PC-9 (cell line): ENCODE measurements at regions not wholly inside any gene's neighbourhood (a gene's known extent, or its start where the extent isn't known, plus 50 kb on each side); places are given as distances from the start of the nearest gene placed in this dataset.

Experiments
- BruUV-seq: library from RNA; stranded (reverse); fragments of 400-500 nt; replicated peaks from 2 replicates; lab custom pipeline; 2021; lab: Mats Ljungman, UMichigan
- CTCF ChIA-PET: fragments of 300-600 bp; sonication (Branson Sonifier 250); formaldehyde crosslinking; loops from one replicate; lab custom pipeline; 2022; ENCODE audit warnings: antibody characterized with exemption; lab: Charles Lee
- POLR2A ChIA-PET: fragments of 300-600 bp; sonication (Branson Sonifier 250); formaldehyde crosslinking; loops from one replicate; lab custom pipeline; 2022; ENCODE audit warnings: antibody characterized with exemption; ENCODE audit not compliant: unreplicated experiment; lab: Charles Lee
- DNase-seq, 2 experiments: peaks; one replicate each; pipeline versions ENCODE4 v3.0.0 to v3.0.0-alpha.2; 2015 to 2022; ENCODE audit warnings: mixed read lengths in 1 of 2
- H2AFZ ChIP-seq: fragments of 200-600 bp; sonication (generic); 2 replicates; pipeline ENCODE4 v1.8.1; 2017; ENCODE audit warnings: antibody characterized with exemption
- H3F3A ChIP-seq: fragments of 200-600 bp; sonication (generic); 2 replicates; pipeline ENCODE4 v1.8.1; 2017; ENCODE audit warnings: antibody characterized with exemption, mild to moderate bottlenecking, low read depth; ENCODE audit not compliant: insufficient read depth
- H3K27ac ChIP-seq: fragments of 200-600 bp; sonication (generic); 2 replicates; pipeline ENCODE4 v1.6.1; 2016; ENCODE audit warnings: mixed run types
- H3K27me3 ChIP-seq: fragments of 200-600 bp; sonication (generic); 2 replicates; pipeline ENCODE4 v1.6.1; 2016; ENCODE audit warnings: low read depth, mixed run types; ENCODE audit not compliant: insufficient read depth
- H3K36me3 ChIP-seq: fragments of 200-600 bp; sonication (generic); 2 replicates; pipeline ENCODE4 v1.6.1; 2016; ENCODE audit warnings: low read depth, mixed run types
- H3K4me1 ChIP-seq: fragments of 200-600 bp; sonication (generic); replicated peaks from 2 replicates; pipeline ENCODE4 v1.6.1; 2016; ENCODE audit warnings: mixed run types; ENCODE audit not compliant: insufficient read depth
- H3K4me2 ChIP-seq: fragments of 200-600 bp; sonication (generic); 2 replicates; pipeline ENCODE4 v1.6.1; 2017; ENCODE audit warnings: mixed run types
- H3K4me3 ChIP-seq: fragments of 200-600 bp; sonication (generic); 2 replicates; pipeline ENCODE4 v1.6.1; 2016; ENCODE audit warnings: mixed run types
- H3K79me2 ChIP-seq: fragments of 200-600 bp; sonication (generic); 2 replicates; pipeline ENCODE4 v1.6.1; 2017; ENCODE audit warnings: low read depth, mixed run types
- H3K9me2 ChIP-seq: fragments of 200-600 bp; sonication (generic); 2 replicates; pipeline ENCODE4 v1.8.1; 2017; ENCODE audit warnings: mild to moderate bottlenecking; ENCODE audit not compliant: insufficient read depth
- H3K9me3 ChIP-seq: fragments of 200-600 bp; sonication (generic); 2 replicates; pipeline ENCODE4 v1.8.1; 2016; ENCODE audit warnings: low read depth; ENCODE audit not compliant: insufficient read depth
- H4K20me1 ChIP-seq: fragments of 200-600 bp; sonication (generic); 2 replicates; pipeline ENCODE4 v1.8.1; 2017; ENCODE audit not compliant: insufficient read depth
- EZH2 ChIP-seq: fragments of 200-600 bp; sonication (generic); IDR thresholded peaks from 2 replicates; pipeline ENCODE4 v1.8.0; 2017; ENCODE audit warnings: antibody characterized with exemption, low read depth
- intact Hi-C: fragments of 100-400 bp; cut with micrococcal nuclease; formaldehyde crosslinking; loops from one replicate; pipeline ENCODE4 v1.10.0; 2022; ENCODE audit not compliant: unreplicated experiment
- TF ChIP-seq, protein P1 (sequence below): fragments of 200-600 bp; sonication (generic); conservative IDR thresholded peaks from 2 replicates; pipeline ENCODE4 v1.6.1; 2017; ENCODE audit warnings: mixed run types, antibody characterized with exemption, mild to moderate bottlenecking, moderate library complexity

- CTCF ChIA-PET: no interaction called here
- no TSS peak for BruUV-seq
- no peaks in the 10 kb centered on the region; the same call in 1 of the 2 replicates for H3F3A ChIP-seq
- POLR2A ChIA-PET: no interaction called here
- H4K20me1 ChIP-seq: no peaks in the 10 kb centered on the region
- H3K27ac ChIP-seq: no peak overlapping the region
- H3K4me3 ChIP-seq: no peak overlapping the region
- no peak overlapping the region for H3K4me2 ChIP-seq
- H3K27me3 ChIP-seq: no peaks in the 10 kb centered on the region
- H3K9me2 ChIP-seq: no peaks in the 10 kb centered on the region
- intact Hi-C loops: loop anchor here (10.0 kb wide), 2 partner anchors 163 to 367 kb away; no protein-coding TSS in a partner anchor
- no peak for DNase-seq
- TF ChIP-seq, protein P1, sequence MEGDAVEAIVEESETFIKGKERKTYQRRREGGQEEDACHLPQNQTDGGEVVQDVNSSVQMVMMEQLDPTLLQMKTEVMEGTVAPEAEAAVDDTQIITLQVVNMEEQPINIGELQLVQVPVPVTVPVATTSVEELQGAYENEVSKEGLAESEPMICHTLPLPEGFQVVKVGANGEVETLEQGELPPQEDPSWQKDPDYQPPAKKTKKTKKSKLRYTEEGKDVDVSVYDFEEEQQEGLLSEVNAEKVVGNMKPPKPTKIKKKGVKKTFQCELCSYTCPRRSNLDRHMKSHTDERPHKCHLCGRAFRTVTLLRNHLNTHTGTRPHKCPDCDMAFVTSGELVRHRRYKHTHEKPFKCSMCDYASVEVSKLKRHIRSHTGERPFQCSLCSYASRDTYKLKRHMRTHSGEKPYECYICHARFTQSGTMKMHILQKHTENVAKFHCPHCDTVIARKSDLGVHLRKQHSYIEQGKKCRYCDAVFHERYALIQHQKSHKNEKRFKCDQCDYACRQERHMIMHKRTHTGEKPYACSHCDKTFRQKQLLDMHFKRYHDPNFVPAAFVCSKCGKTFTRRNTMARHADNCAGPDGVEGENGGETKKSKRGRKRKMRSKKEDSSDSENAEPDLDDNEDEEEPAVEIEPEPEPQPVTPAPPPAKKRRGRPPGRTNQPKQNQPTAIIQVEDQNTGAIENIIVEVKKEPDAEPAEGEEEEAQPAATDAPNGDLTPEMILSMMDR: no peak
- TF ChIP-seq EZH2: no peak
- H3K4me1 ChIP-seq: peaks cover 7% of the 10 kb centered on the region
- peaks cover 22% of the 10 kb centered on the region for H3K79me2 ChIP-seq
- no peaks in the 10 kb centered on the region for H3K36me3 ChIP-seq
- no peaks in the 10 kb centered on the region for H3K9me3 ChIP-seq
- no peak overlapping the region for H2AFZ ChIP-seq
These were observed 207.0 kb upstream of the CAND1 start for GRCh38 chr12:67062193-67062592.

DNA sequence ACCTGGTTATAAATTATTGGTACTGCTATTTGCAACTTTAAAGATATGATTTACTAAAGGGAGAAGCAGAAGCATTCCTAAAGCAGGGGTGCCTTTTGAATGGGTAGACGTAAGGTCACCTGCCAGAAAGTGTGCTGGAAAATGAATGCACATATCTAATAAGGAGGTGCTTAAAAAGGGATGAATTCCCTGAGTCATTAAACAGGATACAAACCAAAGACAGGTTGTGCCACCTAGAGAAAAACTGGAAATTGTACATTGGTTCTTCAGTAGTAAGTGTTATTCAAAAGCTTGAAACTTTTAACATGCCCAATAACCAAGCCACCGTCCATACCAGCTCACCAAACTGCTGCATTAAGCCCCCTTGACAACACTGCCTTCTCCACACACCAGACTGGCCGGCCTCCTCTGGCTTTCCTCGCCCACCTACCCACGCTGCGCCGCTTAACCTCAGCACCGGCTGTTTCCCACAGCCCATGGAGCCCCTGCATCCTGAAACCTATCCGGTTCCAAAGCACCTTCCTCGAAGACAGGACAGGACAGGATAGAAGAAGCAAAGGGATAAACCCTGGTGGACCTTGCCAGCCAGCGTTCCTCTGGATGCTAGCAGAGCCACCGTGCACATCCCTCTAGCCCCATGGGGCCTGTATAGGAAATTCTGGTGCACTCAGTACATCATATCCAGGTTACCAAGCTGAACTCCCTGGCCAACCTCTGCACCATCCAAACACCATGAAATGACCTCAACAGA is 201.5 kb upstream of the CAND1 start:
- intact Hi-C loops: loop anchor here (5.0 to 10.0 kb wide), 6 partner anchors 40 to 373 kb away; partner anchors contain the start of gene CAND1
- Histone ChIP-seq H3K27ac (peak overlapping the region; percentile 4; the same call in 1 of the 2 replicates), H3K4me2 (peak overlapping the region; percentile 95), H3K79me2 (peaks cover 33% of the 10 kb centered on the region), H3K36me3 (no peaks in the 10 kb centered on the region), H2AFZ (peak overlapping the region; percentile 91), H3K9me2 (no peaks in the 10 kb centered on the region), H4K20me1 (no peaks in the 10 kb centered on the region), H3F3A (0 out of 2 replicates have a peak, but pooled peaks cover 5% of the 10 kb centered on the region), H3K4me3 (peak overlapping the region; percentile 76), H3K9me3 (no peaks in the 10 kb centered on the region), H3K27me3 (no peaks in the 10 kb centered on the region), H3K4me1 (peaks cover 27% of the 10 kb centered on the region)
- POLR2A ChIA-PET: no interaction called here
- no peak for TF ChIP-seq EZH2
- TF ChIP-seq, protein P1: peak; percentile 38; the same call in 1 of the 2 replicates
- CTCF ChIA-PET: interaction anchor here (0.7 to 0.9 kb wide), 2 partner anchors 20 to 155 kb away, joined by 3 to 4 read pairs; no protein-coding TSS in a partner anchor
- peak; percentile 5 to 53 for DNase-seq
- TSS peak; percentile 56 for BruUV-seq

DNA sequence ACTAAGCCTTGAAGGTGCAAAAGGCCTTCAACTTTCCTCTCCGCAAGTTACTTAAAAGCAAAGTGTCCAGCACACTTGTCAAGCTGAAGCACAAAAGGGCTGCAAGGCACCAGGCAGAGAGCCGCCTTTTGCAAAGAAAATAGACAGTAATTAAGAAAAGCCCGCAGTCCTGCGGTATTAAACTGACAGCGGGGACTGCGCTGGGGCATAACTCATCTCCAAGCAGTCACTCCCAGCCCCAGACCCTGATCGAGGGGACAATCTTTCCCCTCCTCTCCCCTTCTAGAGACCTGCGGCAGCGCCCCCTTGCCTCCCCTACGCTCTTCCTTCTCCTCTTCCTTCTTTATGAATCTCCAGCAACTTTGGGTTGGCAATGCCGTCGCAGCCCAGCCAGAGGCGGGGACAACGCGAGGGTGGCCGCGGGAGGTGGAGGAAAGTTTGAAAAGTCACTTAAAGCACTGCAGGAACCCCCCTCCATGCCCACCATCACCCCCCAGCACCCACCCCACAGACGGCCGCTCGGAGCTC is 200.9 kb upstream of the CAND1 start:
- Histone ChIP-seq H3K27ac (peak overlapping the region; percentile 4), H2AFZ (peak overlapping the region; percentile 91), H3K27me3 (no peaks in the 10 kb centered on the region), H3K9me3 (no peaks in the 10 kb centered on the region), H3K9me2 (no peaks in the 10 kb centered on the region), H3K4me1 (peaks cover 27% of the 10 kb centered on the region), H4K20me1 (no peaks in the 10 kb centered on the region), H3F3A (0 out of 2 replicates have a peak, but pooled peaks cover 5% of the 10 kb centered on the region), H3K4me3 (peak overlapping the region; percentile 76), H3K79me2 (peaks cover 30% of the 10 kb centered on the region), H3K4me2 (peak overlapping the region; percentile 95), H3K36me3 (no peaks in the 10 kb centered on the region)
- BruUV-seq: no TSS peak
- intact Hi-C loops: loop anchor here (5.0 to 10.0 kb wide), 6 partner anchors 41 to 373 kb away; partner anchors contain the start of gene CAND1
- no peak for TF ChIP-seq EZH2
- TF ChIP-seq, protein P1: no peak
- peak in 1 of 2 experiments; percentile 29 for DNase-seq
- CTCF ChIA-PET: interaction anchor here (0.6 to 0.7 kb wide), 3 partner anchors 21 to 263 kb away, joined by 4 to 12 read pairs (median 7); no protein-coding TSS in a partner anchor
- POLR2A ChIA-PET: interaction anchor here (0.7 to 1.0 kb wide), 2 partner anchors 244 to 1297 kb away, joined by 4 to 6 read pairs; no protein-coding TSS in a partner anchor
